BE2C (cell line): ENCODE measurements at regions not wholly inside any gene's neighbourhood (a gene's known extent, or its start where the extent isn't known, plus 50 kb on each side); places are given as distances from the start of the nearest gene placed in this dataset.
A peak's percentile ranks its signal among the peaks of the same experiment; 100 is the strongest.
"Not testable (repeated sequence)": the region's sequence is repeated elsewhere in the genome, so short reads cannot be mapped to it uniquely, and the experiment has no call there.

Source experiments
- DNase-seq: peaks from one replicate; pipeline ENCODE4 v3.0.0-alpha.2; 2020
- H3K27me3 ChIP-seq: fragments of 250-450 bp; sonication (Bioruptor Pico); 2 replicates; pipeline ENCODE4 v1.5.1; 2020; ENCODE audit warnings: mild to moderate bottlenecking
- H3K36me3 ChIP-seq: fragments of 250-450 bp; sonication (Bioruptor Pico); 2 replicates; pipeline ENCODE4 v1.5.1; 2020; ENCODE audit warnings: mild to moderate bottlenecking
- H3K4me1 ChIP-seq: fragments of 250-450 bp; sonication (Bioruptor Pico); 2 replicates; pipeline ENCODE4 v1.5.1; 2020
- H3K4me3 ChIP-seq: 2 replicates; pipeline ENCODE4 v1.5.1; 2011; ENCODE audit warnings: low read depth, low read length
- H3K9me3 ChIP-seq: fragments of 250-450 bp; sonication (Bioruptor Pico); 2 replicates; pipeline ENCODE4 v1.5.1; 2020
- CTCF ChIP-seq: IDR thresholded peaks from 2 replicates; pipeline ENCODE4 v1.5.1; 2012; ENCODE audit warnings: mild to moderate bottlenecking, low read depth, low read length

GRCh38 chr3:10653866-10654611, 148.7 kb upstream of the ATP2B2 start:
- H3K27me3 ChIP-seq: no peaks in the 10 kb centered on the region
- H3K36me3 ChIP-seq: no peaks in the 10 kb centered on the region
- no peak overlapping the region for H3K4me3 ChIP-seq
- no peak for TF ChIP-seq CTCF
- no peaks in the 10 kb centered on the region for H3K9me3 ChIP-seq
- H3K4me1 ChIP-seq: no peaks in the 10 kb centered on the region
- DNase-seq: no peak

- no peak for DNase-seq
- no peaks in the 10 kb centered on the region for H3K36me3 ChIP-seq
Observed at GRCh38 chr3:10655105-10655504, 149.7 kb upstream of the ATP2B2 start.

GRCh38 chr3:10657339-10657738, 152.0 kb upstream of the ATP2B2 start:
- not testable (repeated sequence) for DNase-seq, H3K27me3 ChIP-seq, H3K4me3 ChIP-seq, H3K36me3 ChIP-seq, H3K4me1 ChIP-seq, H3K9me3 ChIP-seq

More at GRCh38 chr3:10655105-10655504, 149.7 kb upstream of the ATP2B2 start:
- Histone ChIP-seq H3K4me1 (no peaks in the 10 kb centered on the region), H3K4me3 (no peak overlapping the region), H3K27me3 (no peaks in the 10 kb centered on the region), H3K9me3 (no peaks in the 10 kb centered on the region)
- no peak for TF ChIP-seq CTCF

GRCh38 chr3:10665592-10665991, 150.4 kb upstream of the SLC6A11 start:
- TF ChIP-seq CTCF: no peak
- H3K27me3 ChIP-seq: no peaks in the 10 kb centered on the region
- no peaks in the 10 kb centered on the region for H3K9me3 ChIP-seq
- no peaks in the 10 kb centered on the region for H3K4me1 ChIP-seq
- no peak overlapping the region for H3K4me3 ChIP-seq
- no peak for DNase-seq
- H3K36me3 ChIP-seq: no peaks in the 10 kb centered on the region

- Histone ChIP-seq H3K4me3 (no peak overlapping the region), H3K27me3 (no peaks in the 10 kb centered on the region), H3K9me3 (no peaks in the 10 kb centered on the region), H3K4me1 (no peaks in the 10 kb centered on the region), H3K36me3 (no peaks in the 10 kb centered on the region)
- no peak for TF ChIP-seq CTCF
- peak; percentile 9 for DNase-seq
Observed at GRCh38 chr3:10666621-10667020, 149.4 kb upstream of the SLC6A11 start.

- H3K27me3 ChIP-seq: no peaks in the 10 kb centered on the region
- no peaks in the 10 kb centered on the region for H3K9me3 ChIP-seq
- no peak for TF ChIP-seq CTCF
- no peaks in the 10 kb centered on the region for H3K4me1 ChIP-seq
- H3K4me3 ChIP-seq: no peak overlapping the region
- no peaks in the 10 kb centered on the region for H3K36me3 ChIP-seq
- DNase-seq: no peak
Observed at GRCh38 chr3:10667269-10667668, 148.8 kb upstream of the SLC6A11 start.
